NCI-H1048 (cell line): ENCODE measurements at regions not wholly inside any gene's neighbourhood (a gene's known extent, or its start where the extent isn't known, plus 50 kb on each side); places are given as distances from the start of the nearest gene placed in this dataset.

Experiments used
- DNase-seq: peaks from one replicate; lab custom pipeline; 2025; lab: John Stamatoyannopoulos, UW

GRCh38 chr6:43869079-43869710, 99.2 kb downstream of the VEGFA start:
- DNase-seq, result no peak

- no peak for DNase-seq
These were observed 98.5 kb downstream of the VEGFA start for GRCh38 chr6:43868467-43868866.

- DNase-seq, result no peak
These were observed 98.0 kb downstream of the VEGFA start for GRCh38 chr6:43867996-43868395.

GRCh38 chr6:43867246-43867645, 97.2 kb downstream of the VEGFA start:
- no peak for DNase-seq

- DNase-seq, result no peak
These were observed 96.1 kb downstream of the VEGFA start for GRCh38 chr6:43865932-43866645.

GRCh38 chr6:43865086-43865485, 95.1 kb downstream of the VEGFA start:
- no peak for DNase-seq

- DNase-seq, result no peak
These were observed 92.9 kb downstream of the VEGFA start for GRCh38 chr6:43862925-43863324.

GRCh38 chr6:43861212-43861894, 91.3 kb downstream of the VEGFA start:
- no peak for DNase-seq

- DNase-seq, result no peak
These were observed 90.3 kb downstream of the VEGFA start for GRCh38 chr6:43860285-43860684.

GRCh38 chr6:43859213-43859612, 89.2 kb downstream of the VEGFA start:
- no peak for DNase-seq

- no peak for DNase-seq
These were observed 88.4 kb downstream of the VEGFA start for GRCh38 chr6:43858161-43859153.

GRCh38 chr6:43856005-43856765, 86.2 kb downstream of the VEGFA start:
- DNase-seq, result no peak

GRCh38 chr6:43855247-43855646, 85.2 kb downstream of the VEGFA start:
- DNase-seq, result no peak

- no peak for DNase-seq
These were observed 83.1 kb downstream of the VEGFA start for GRCh38 chr6:43853066-43853650.

- no peak for DNase-seq
These were observed 82.4 kb downstream of the VEGFA start for GRCh38 chr6:43852350-43852864.

GRCh38 chr6:43851204-43851865, 81.3 kb downstream of the VEGFA start:
- DNase-seq, result no peak

GRCh38 chr6:43850314-43851203, 80.5 kb downstream of the VEGFA start:
- no peak for DNase-seq

GRCh38 chr6:43849844-43850243, 79.8 kb downstream of the VEGFA start:
- DNase-seq, result no peak
